ENCODE measurements at regions not wholly inside any gene's neighbourhood (a gene's known extent, or its start where the extent isn't known, plus 50 kb on each side); places are given as distances from the start of the nearest gene placed in this dataset.

GRCh38 chr6:166253778-166254204 is 54.4 kb downstream of the PRR18 start:
- no peak for TF ChIP-seq CTCF (IDR thresholded peaks at IDR 0.05; ENCODE audit: low read length)
- TF ChIP-seq EZH2 (IDR thresholded peaks at IDR 0.05; ENCODE audit: borderline replicate concordance, low read length): no peak

All from OCI-LY1 (cell line).